ENCODE measurements at regions not wholly inside any gene's neighbourhood (a gene's known extent, or its start where the extent isn't known, plus 50 kb on each side); places are given as distances from the start of the nearest gene placed in this dataset.
"Not testable (repeated sequence)": the region's sequence is repeated elsewhere in the genome, so short reads cannot be mapped to it uniquely, and the experiment has no call there.

- no peak overlapping the region for H2AFZ ChIP-seq (ENCODE audit: low read depth, low read length)
- H3K9me2 ChIP-seq (ENCODE audit: insufficient read depth, low read length): no peaks in the 10 kb centered on the region
- TF ChIP-seq CTCF (IDR thresholded peaks at IDR 0.05; ENCODE audit: poor library complexity, severe bottlenecking): no peak
- no peak for TF ChIP-seq EP300 (conservative IDR thresholded peaks at IDR 0.05; ENCODE audit: poor library complexity, severe bottlenecking)
- no peak for TF ChIP-seq TAF1 (IDR thresholded peaks at IDR 0.05; ENCODE audit: low read depth)
- TF ChIP-seq MXI1 (conservative IDR thresholded peaks at IDR 0.05; ENCODE audit: poor library complexity, severe bottlenecking): no peak
- TF ChIP-seq RAD21 (conservative IDR thresholded peaks at IDR 0.05): no peak
- TF ChIP-seq REST (IDR thresholded peaks at IDR 0.05; ENCODE audit: borderline replicate concordance): no peak
- no peak for TF ChIP-seq EZH2 (IDR thresholded peaks at IDR 0.05; ENCODE audit: borderline replicate concordance, insufficient read depth, low read length, poor library complexity, severe bottlenecking)
- TF ChIP-seq POLR2AphosphoS5 (IDR thresholded peaks at IDR 0.05): no peak
- TF ChIP-seq SMC3 (conservative IDR thresholded peaks at IDR 0.05; ENCODE audit: poor library complexity): no peak
- no peaks in the 10 kb centered on the region for H3K36me3 ChIP-seq (ENCODE audit: insufficient read depth, low read length)
- H3K9me3 ChIP-seq (ENCODE audit: low read length): no peaks in the 10 kb centered on the region
- no peaks in the 10 kb centered on the region for H3K27me3 ChIP-seq (ENCODE audit: insufficient read depth, low read depth, low read length)
- H3F3A ChIP-seq (ENCODE audit: insufficient read depth, low read length, poor library complexity, severe bottlenecking): no peaks in the 10 kb centered on the region
- no peaks in the 10 kb centered on the region for H4K20me1 ChIP-seq (ENCODE audit: insufficient read depth)
- H3K9ac ChIP-seq (ENCODE audit: low read length): no peak overlapping the region
- no peaks in the 10 kb centered on the region for H3K79me2 ChIP-seq (replicated peaks; ENCODE audit: insufficient read depth, low read length)
- no peak overlapping the region for H3K4me2 ChIP-seq (ENCODE audit: low read length)
- no peak overlapping the region for H3K4me3 ChIP-seq (ENCODE audit: low read length)
- H3K27ac ChIP-seq (ENCODE audit: low read length): no peak overlapping the region
These were observed 276.0 kb downstream of the GJA1 start for GRCh38 chr6:121711472-121711871.

GRCh38 chr6:121717686-121718085 is 282.2 kb downstream of the GJA1 start:
- Histone ChIP-seq H3K9me3 (ENCODE audit: low read length) (no peaks in the 10 kb centered on the region), H3K27ac (ENCODE audit: low read length) (no peak overlapping the region), H3K79me2 (replicated peaks; ENCODE audit: insufficient read depth, low read length) (no peaks in the 10 kb centered on the region), H3K36me3 (ENCODE audit: insufficient read depth, low read length) (no peaks in the 10 kb centered on the region), H3F3A (ENCODE audit: insufficient read depth, low read length, poor library complexity, severe bottlenecking) (no peaks in the 10 kb centered on the region), H3K9ac (ENCODE audit: low read length) (no peak overlapping the region), H3K9me2 (ENCODE audit: insufficient read depth, low read length) (no peaks in the 10 kb centered on the region), H2AFZ (ENCODE audit: low read depth, low read length) (no peak overlapping the region), H3K4me2 (ENCODE audit: low read length) (no peak overlapping the region), H3K27me3 (ENCODE audit: insufficient read depth, low read depth, low read length) (no peaks in the 10 kb centered on the region), H4K20me1 (ENCODE audit: insufficient read depth) (no peaks in the 10 kb centered on the region), H3K4me3 (ENCODE audit: low read length) (no peak overlapping the region)
- TF ChIP-seq RAD21 (conservative IDR thresholded peaks at IDR 0.05): no peak
- no peak for TF ChIP-seq CTCF (IDR thresholded peaks at IDR 0.05; ENCODE audit: poor library complexity, severe bottlenecking)
- no peak for TF ChIP-seq EZH2 (IDR thresholded peaks at IDR 0.05; ENCODE audit: borderline replicate concordance, insufficient read depth, low read length, poor library complexity, severe bottlenecking)
- no peak for TF ChIP-seq EP300 (conservative IDR thresholded peaks at IDR 0.05; ENCODE audit: poor library complexity, severe bottlenecking)
- no peak for TF ChIP-seq TAF1 (IDR thresholded peaks at IDR 0.05; ENCODE audit: low read depth)

- not testable (repeated sequence) for H2AFZ ChIP-seq (ENCODE audit: low read depth, low read length); H3K36me3 ChIP-seq (ENCODE audit: insufficient read depth, low read length); H3K9me2 ChIP-seq (ENCODE audit: insufficient read depth, low read length); H3K79me2 ChIP-seq (replicated peaks; ENCODE audit: insufficient read depth, low read length); H3K4me2 ChIP-seq (ENCODE audit: low read length); H3K4me3 ChIP-seq (ENCODE audit: low read length); H4K20me1 ChIP-seq (ENCODE audit: insufficient read depth); H3K9me3 ChIP-seq (ENCODE audit: low read length); H3F3A ChIP-seq (ENCODE audit: insufficient read depth, low read length, poor library complexity, severe bottlenecking); H3K9ac ChIP-seq (ENCODE audit: low read length); H3K27ac ChIP-seq (ENCODE audit: low read length); H3K27me3 ChIP-seq (ENCODE audit: insufficient read depth, low read depth, low read length)
These were observed 285.4 kb downstream of the GJA1 start for GRCh38 chr6:121720867-121721266.
